AG09309 (cell line): ENCODE measurements at regions not wholly inside any gene's neighbourhood (a gene's known extent, or its start where the extent isn't known, plus 50 kb on each side); places are given as distances from the start of the nearest gene placed in this dataset.
A peak's percentile ranks its signal among the peaks of the same experiment; 100 is the strongest.

Source experiments
- DNase-seq: peaks from one replicate; pipeline ENCODE4 v3.0.0-alpha.2; 2010; ENCODE audit warnings: low read depth
- H3K4me3 ChIP-seq: 2 replicates; pipeline ENCODE4 v1.5.1; 2011; ENCODE audit warnings: mild to moderate bottlenecking, low read depth, low read length, moderate library complexity; ENCODE audit not compliant: control insufficient read depth
- TF ChIP-seq, protein P1 (sequence below): IDR thresholded peaks from 2 replicates; pipeline ENCODE4 v1.5.1; 2011; ENCODE audit warnings: mild to moderate bottlenecking, low read depth, low read length, inconsistent platforms; ENCODE audit not compliant: insufficient read depth, control insufficient read depth; ENCODE audit errors: missing control alignments

DNA sequence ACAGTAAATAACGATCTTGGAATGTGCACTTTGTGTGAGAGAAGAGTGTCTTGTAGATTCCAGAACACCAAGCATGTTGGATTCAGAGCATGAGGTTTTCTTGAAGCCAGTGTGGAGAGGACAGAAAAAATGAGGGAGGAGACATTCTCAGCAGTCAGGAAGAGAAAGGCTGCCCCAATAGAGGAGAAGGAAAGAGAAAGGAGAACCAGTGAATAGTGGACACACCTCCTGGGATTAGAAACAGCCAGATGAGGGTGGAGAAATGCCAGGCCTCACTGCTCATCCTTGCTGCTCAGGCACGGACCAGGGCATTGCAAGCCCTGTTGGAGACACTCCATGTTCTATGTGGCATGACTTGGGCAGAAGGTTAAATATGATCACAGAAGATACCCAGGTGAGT lies 69.0 kb upstream of the KAZN start:
- no peak for DNase-seq
- TF ChIP-seq, protein P1, sequence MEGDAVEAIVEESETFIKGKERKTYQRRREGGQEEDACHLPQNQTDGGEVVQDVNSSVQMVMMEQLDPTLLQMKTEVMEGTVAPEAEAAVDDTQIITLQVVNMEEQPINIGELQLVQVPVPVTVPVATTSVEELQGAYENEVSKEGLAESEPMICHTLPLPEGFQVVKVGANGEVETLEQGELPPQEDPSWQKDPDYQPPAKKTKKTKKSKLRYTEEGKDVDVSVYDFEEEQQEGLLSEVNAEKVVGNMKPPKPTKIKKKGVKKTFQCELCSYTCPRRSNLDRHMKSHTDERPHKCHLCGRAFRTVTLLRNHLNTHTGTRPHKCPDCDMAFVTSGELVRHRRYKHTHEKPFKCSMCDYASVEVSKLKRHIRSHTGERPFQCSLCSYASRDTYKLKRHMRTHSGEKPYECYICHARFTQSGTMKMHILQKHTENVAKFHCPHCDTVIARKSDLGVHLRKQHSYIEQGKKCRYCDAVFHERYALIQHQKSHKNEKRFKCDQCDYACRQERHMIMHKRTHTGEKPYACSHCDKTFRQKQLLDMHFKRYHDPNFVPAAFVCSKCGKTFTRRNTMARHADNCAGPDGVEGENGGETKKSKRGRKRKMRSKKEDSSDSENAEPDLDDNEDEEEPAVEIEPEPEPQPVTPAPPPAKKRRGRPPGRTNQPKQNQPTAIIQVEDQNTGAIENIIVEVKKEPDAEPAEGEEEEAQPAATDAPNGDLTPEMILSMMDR, result no peak
- no peak overlapping the region for H3K4me3 ChIP-seq

DNA sequence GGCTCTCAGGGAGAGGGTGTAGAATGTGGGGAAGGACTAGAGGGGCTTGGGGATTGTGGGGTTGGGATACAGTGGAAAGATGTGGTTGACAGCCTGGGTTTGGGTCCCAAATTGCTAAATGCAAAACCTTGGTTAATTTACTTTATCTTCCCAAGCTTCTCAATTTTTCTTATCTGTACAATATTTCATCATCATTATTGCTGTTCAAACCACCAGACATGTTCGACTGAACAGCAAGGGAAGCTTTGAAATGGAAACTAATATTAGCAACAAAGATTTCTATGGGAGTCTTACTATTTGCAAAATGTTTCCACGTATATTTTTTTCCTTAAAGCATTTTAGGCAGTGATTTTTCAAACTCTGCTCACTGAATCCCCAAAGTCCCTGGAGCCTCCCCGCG lies 67.0 kb upstream of the KAZN start:
- TF ChIP-seq, protein P1, result no peak
- no peak overlapping the region for H3K4me3 ChIP-seq
- no peak for DNase-seq

DNA sequence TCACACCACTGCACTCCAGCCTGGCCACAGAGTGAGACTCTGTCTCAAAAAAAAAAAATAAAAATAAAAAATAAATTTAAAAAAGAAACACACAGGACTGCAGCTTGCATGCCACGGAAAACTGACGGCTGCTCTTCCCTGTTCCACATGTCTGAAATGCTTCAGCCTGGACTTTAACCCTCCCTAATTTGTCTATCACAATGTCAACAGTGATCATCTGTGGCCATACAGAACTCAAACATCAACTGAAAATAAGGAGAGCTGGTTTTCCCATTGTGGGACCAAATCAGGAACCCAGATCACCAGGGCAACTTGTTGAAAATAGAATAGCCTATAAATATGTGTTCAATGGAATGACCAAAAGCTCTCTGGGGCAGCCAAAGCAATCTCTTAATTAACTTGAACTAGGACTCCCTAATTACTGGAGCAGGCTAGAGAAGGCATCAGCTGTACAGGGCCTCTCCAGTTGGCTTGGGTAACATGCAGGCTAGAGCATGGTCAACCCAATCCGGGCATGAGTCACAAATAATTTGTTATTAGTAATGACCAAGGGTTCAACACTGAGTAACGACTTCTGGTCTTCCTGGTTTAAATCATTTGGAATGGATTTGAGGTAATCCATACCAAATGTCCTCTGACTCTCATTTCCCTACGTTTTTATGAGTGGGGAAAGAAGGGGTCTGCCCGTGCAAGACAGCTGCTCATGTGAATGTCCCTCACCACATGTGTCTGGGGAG lies 62.7 kb upstream of the KAZN start:
- H3K4me3 ChIP-seq, result no peak overlapping the region
- TF ChIP-seq, protein P1, result no peak
- DNase-seq, result no peak

DNA sequence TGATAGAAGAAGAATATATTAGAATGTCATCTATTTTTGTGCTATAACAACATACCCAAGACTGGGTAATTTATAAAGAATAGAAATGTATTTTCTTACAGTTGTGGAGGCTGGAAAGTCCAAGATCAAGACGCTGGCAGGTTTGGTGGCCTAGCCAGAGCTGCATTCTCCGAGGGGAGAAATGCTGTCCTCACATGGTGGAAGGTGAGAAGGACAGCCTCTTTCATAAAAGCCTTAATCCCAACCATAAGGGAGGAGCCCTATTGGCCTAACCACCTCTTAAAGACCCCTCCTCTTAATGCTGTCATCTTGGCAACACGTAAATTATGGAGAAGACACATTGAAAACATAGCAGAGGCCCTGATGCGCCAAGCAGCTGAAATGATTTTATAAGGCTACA lies 60.1 kb upstream of the KAZN start:
- no peak overlapping the region for H3K4me3 ChIP-seq
- TF ChIP-seq, protein P1, result peak; percentile 53
- no peak for DNase-seq

DNA sequence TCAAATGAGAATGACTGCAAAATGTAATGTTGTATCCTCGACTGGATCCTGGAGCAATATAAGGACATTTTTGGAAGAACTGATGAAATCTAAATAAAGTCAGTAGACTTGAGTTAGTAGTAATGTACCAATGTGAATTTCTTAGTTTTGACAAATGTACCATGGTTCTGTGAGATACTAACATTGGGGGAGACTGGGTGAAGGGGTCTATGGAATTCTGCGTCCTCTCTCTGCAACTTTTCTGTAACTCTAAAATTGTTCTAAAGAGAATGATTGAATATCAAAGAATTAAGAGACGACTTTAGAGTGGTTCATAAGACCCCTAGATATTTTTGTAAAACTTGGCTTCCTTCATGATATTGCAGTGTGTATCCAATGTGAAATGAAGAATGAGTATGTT lies 59.2 kb upstream of the KAZN start:
- H3K4me3 ChIP-seq, result no peak overlapping the region
- TF ChIP-seq, protein P1, result no peak

DNA sequence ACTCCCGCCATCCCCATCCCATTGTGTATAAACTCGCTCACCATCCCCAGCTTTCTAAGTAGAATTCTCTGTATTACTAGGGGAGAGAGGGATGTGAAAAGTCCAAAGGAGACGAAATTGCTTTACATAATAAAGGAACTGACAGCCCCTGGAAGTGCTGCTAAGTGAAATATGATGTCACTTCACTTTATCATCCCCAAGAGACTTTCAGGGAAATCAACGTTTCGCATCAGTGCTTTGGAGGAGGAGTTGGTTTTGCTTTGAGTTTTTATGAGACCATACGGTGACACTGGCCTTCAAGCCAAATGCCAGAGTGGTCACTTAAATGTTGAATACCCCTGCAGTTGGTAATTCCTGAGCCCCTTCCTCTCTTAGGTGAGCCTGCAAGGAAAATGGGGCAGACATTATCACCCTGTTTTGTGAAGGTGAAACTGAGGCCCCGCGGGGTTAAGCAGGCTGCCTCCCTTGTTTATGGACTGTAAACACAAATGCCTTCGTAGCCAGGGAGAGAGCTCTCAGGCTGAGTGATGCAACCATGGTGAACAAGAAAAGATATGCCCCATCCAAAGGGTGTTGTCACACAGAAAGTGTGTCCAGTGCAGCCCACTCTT lies 58.4 kb upstream of the KAZN start:
- DNase-seq, result no peak
- no peak overlapping the region for H3K4me3 ChIP-seq
- TF ChIP-seq, protein P1, result no peak

More for the DNA sequence above, 59.2 kb upstream of the KAZN start:
- no peak for DNase-seq
